Hepatocyte (in vitro differentiated cells): ENCODE measurements at regions not wholly inside any gene's neighbourhood (a gene's known extent, or its start where the extent isn't known, plus 50 kb on each side); places are given as distances from the start of the nearest gene placed in this dataset.

Experiments
- DNase-seq: peaks from one replicate; pipeline ENCODE4 v3.0.0-alpha.2; 2016; ENCODE audit warnings: low spot score
- H2AFZ ChIP-seq: fragments of 200-600 bp; sonication (generic); 2 replicates; pipeline ENCODE4 v1.6.0; 2016; ENCODE audit warnings: antibody characterized with exemption, mild to moderate bottlenecking
- H3K27ac ChIP-seq: fragments of 200-600 bp; sonication (generic); 2 replicates; pipeline ENCODE4 v1.5.1; 2016; ENCODE audit warnings: mild to moderate bottlenecking
- H3K27me3 ChIP-seq: fragments of 200-600 bp; sonication (generic); 2 replicates; pipeline ENCODE4 v1.6.1; 2016
- H3K36me3 ChIP-seq: fragments of 200-600 bp; sonication (generic); replicated peaks from 2 replicates; pipeline ENCODE4 v1.5.1; 2016; ENCODE audit warnings: low read depth; ENCODE audit not compliant: insufficient read depth
- H3K4me1 ChIP-seq: fragments of 200-600 bp; sonication (generic); 2 replicates; pipeline ENCODE4 v1.5.1; 2016; ENCODE audit warnings: mild to moderate bottlenecking, moderate library complexity; ENCODE audit not compliant: insufficient read depth
- H3K4me2 ChIP-seq: fragments of 200-600 bp; sonication (generic); 2 replicates; pipeline ENCODE4 v1.6.0; 2016
- H3K4me3 ChIP-seq: fragments of 200-600 bp; sonication (generic); 2 replicates; pipeline ENCODE4 v1.5.1; 2016; ENCODE audit warnings: mild to moderate bottlenecking
- H3K79me2 ChIP-seq: fragments of 200-600 bp; sonication (generic); 2 replicates; pipeline ENCODE4 v1.6.0; 2017; ENCODE audit warnings: mild to moderate bottlenecking
- H3K9me2 ChIP-seq: fragments of 200-600 bp; sonication (generic); replicated peaks from 2 replicates; pipeline ENCODE4 v1.6.0; 2017; ENCODE audit warnings: mild to moderate bottlenecking; ENCODE audit not compliant: insufficient read depth
- H3K9me3 ChIP-seq: fragments of 200-600 bp; sonication (generic); 2 replicates; pipeline ENCODE4 v1.5.1; 2016; ENCODE audit warnings: low read depth, mild to moderate bottlenecking
- H4K20me1 ChIP-seq: fragments of 200-600 bp; sonication (generic); 2 replicates; pipeline ENCODE4 v1.6.0; 2016; ENCODE audit warnings: mild to moderate bottlenecking; ENCODE audit not compliant: insufficient read depth, poor library complexity, severe bottlenecking
- EZH2 ChIP-seq: fragments of 200-600 bp; sonication (generic); IDR thresholded peaks from 2 replicates; pipeline ENCODE4 v1.6.1; 2016; ENCODE audit warnings: antibody characterized with exemption, mild to moderate bottlenecking, borderline replicate concordance
- EZH2phosphoT487 ChIP-seq: fragments of 200-600 bp; sonication (generic); IDR thresholded peaks from one replicate; pipeline ENCODE4 v1.6.1; 2018; ENCODE audit warnings: antibody characterized with exemption, mild to moderate bottlenecking, low read depth, moderate library complexity; ENCODE audit not compliant: unreplicated experiment, severe bottlenecking
- WGBS: methylation state at CpG from one replicate; pipeline ENCODE4 v1.1.6; 2016; ENCODE audit warnings: low lambda C conversion rate; ENCODE audit errors: missing lambda C conversion rate; 5-methylcytosine and 5-hydroxymethylcytosine counted together
- TF ChIP-seq, protein P1 (sequence below): fragments of 200-600 bp; sonication (generic); IDR thresholded peaks from 2 replicates; pipeline ENCODE4 v1.5.1; 2016; ENCODE audit warnings: antibody characterized with exemption, mild to moderate bottlenecking; ENCODE audit not compliant: poor library complexity

DNA sequence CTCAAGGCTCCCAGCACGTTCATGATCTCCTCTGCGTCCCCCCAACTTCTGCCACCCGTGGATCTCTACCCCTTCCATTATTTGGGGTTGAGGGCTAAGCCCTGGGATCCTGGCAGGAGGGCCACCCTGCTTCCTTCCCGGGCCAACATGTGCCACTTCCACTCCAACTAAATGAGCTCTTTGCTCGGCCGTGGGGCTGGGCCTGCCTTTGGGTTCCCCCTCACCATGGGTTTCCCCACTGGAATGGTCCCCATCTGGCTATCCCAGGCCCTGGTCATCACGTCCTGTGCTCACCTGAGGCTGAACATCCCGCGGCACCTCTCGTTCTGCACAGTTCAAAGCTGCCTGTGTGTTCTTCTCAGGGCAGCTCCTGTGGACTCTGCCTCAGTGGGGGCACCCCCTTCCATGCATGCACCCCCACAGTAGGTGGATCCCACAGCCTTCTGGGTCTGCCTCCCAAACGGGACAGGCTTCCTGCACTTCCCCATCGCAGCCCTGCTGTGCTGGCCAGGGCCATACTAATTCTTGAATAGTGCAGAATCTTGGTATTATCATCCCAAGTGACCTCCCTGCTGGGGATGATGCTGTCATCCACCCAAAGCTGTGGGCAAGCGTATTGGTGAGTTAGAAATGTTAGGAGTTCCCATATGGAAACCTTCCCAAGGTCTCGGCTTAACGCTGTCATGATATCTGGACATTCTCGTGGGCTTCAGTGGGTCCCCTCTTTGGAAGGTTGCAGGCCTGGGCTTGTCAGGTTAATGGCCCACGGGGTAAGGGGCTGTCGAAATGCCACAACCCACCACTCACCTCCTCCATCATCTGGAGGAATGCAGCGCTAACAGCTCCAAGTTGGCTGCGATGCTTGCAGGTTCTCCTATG lies 150.5 kb upstream of the TWIST2 start:
- WGBS = 86% methylated on average over 20 of the region's 20 CpGs
- TF ChIP-seq, protein P1, sequence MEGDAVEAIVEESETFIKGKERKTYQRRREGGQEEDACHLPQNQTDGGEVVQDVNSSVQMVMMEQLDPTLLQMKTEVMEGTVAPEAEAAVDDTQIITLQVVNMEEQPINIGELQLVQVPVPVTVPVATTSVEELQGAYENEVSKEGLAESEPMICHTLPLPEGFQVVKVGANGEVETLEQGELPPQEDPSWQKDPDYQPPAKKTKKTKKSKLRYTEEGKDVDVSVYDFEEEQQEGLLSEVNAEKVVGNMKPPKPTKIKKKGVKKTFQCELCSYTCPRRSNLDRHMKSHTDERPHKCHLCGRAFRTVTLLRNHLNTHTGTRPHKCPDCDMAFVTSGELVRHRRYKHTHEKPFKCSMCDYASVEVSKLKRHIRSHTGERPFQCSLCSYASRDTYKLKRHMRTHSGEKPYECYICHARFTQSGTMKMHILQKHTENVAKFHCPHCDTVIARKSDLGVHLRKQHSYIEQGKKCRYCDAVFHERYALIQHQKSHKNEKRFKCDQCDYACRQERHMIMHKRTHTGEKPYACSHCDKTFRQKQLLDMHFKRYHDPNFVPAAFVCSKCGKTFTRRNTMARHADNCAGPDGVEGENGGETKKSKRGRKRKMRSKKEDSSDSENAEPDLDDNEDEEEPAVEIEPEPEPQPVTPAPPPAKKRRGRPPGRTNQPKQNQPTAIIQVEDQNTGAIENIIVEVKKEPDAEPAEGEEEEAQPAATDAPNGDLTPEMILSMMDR = no peak
- TF ChIP-seq EZH2 = no peak
- no peak for TF ChIP-seq EZH2phosphoT487
- Histone ChIP-seq H3K27me3 (no peaks in the 10 kb centered on the region), H3K79me2 (no peaks in the 10 kb centered on the region), H3K4me1 (peaks cover 24% of the 10 kb centered on the region), H3K36me3 (no peaks in the 10 kb centered on the region), H3K4me2 (no peak overlapping the region), H3K9me3 (no peaks in the 10 kb centered on the region), H4K20me1 (no peaks in the 10 kb centered on the region), H3K27ac (no peak overlapping the region), H3K4me3 (no peak overlapping the region), H2AFZ (no peak overlapping the region), H3K9me2 (no peaks in the 10 kb centered on the region)
- DNase-seq = no peak

DNA sequence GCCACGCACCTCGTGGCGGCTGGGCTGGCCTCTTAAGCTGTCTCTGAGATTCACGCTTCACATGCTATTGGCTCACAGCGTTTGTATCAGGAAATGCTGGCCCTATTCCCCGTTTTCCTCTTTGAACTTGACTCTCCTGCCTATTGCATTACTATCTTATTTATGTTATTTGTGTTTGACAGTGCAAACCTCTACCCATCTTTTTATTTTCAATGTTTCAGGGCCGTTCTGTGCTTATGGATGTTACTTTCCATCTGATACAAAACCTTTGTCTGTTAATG lies 149.9 kb upstream of the TWIST2 start:
- no peaks in the 10 kb centered on the region for H4K20me1 ChIP-seq
- TF ChIP-seq, protein P1 = no peak
- TF ChIP-seq EZH2phosphoT487 (no peak), EZH2 (no peak)
- 66% methylated on average over 7 of the region's 7 CpGs for WGBS
- no peaks in the 10 kb centered on the region for H3K79me2 ChIP-seq
- H3K9me2 ChIP-seq = no peaks in the 10 kb centered on the region
- no peak overlapping the region for H2AFZ ChIP-seq
- no peak for DNase-seq
- no peak overlapping the region for H3K27ac ChIP-seq
- no peaks in the 10 kb centered on the region for H3K27me3 ChIP-seq
- no peak overlapping the region for H3K4me2 ChIP-seq
- no peak overlapping the region for H3K4me3 ChIP-seq
- H3K36me3 ChIP-seq = no peaks in the 10 kb centered on the region
- no peaks in the 10 kb centered on the region for H3K9me3 ChIP-seq
- H3K4me1 ChIP-seq = peaks cover 24% of the 10 kb centered on the region

DNA sequence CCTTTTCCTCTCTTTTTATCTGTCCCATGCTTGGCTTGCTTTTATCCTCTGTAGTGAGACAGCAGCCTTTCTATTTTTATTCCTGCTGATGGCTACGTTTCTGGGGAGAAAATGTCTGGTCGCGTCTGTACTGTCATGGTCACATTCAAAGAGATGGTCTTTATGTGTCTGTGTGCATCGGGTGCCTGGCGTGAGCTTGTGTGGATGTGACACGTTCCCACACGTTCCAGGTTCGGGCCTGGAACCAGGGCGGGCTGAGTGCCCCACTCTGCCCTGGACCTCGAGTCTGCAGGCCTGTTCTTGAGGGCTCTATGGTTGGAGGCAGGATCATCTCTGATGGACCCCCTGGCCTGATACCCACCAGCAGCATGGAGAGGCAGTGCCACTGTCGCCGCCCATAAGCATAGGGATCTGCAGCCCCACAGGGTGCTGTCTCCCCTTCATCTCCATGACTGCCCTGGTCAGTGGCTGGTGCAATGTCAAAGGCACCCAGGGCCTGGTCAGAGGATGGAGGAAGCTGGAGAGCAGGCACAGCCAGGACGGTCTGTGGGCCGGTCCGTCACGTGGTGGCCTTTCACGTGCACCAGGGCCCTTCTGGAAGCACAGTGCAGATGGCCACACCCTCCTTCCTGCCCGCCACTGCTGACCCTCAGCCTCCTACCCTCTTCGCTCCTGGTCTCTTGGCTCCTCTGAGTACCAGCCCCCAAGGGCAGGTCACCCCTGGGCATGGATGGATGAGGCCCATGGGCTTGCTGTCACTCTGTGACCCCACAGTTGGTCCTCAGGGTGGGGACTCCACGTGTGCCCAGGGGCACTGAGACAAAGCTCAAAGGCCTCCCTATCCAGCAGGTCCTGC lies 149.2 kb upstream of the TWIST2 start:
- Histone ChIP-seq H3K79me2 (no peaks in the 10 kb centered on the region), H3K9me3 (no peaks in the 10 kb centered on the region), H3K9me2 (no peaks in the 10 kb centered on the region), H3K36me3 (no peaks in the 10 kb centered on the region), H3K4me3 (no peak overlapping the region), H2AFZ (no peak overlapping the region), H3K27me3 (no peaks in the 10 kb centered on the region), H3K4me1 (peaks cover 24% of the 10 kb centered on the region), H4K20me1 (no peaks in the 10 kb centered on the region), H3K27ac (peak overlapping the region; percentile 45), H3K4me2 (no peak overlapping the region)
- no peak for DNase-seq
- 93% methylated on average over 20 of the region's 20 CpGs for WGBS
- TF ChIP-seq, protein P1 = no peak
- TF ChIP-seq EZH2 (no peak), EZH2phosphoT487 (no peak)
